Activated B cell treated with CpG ODN at 0.5 μM for 24 hours (primary cell): ENCODE measurements at regions not wholly inside any gene's neighbourhood (a gene's known extent, or its start where the extent isn't known, plus 50 kb on each side); places are given as distances from the start of the nearest gene placed in this dataset.
"Not testable (repeated sequence)": the region's sequence is repeated elsewhere in the genome, so short reads cannot be mapped to it uniquely, and the experiment has no call there.

ENCODE experiments used
- ATAC-seq: fragments of 200-7000 bp; cut with Tn5 transposase; one replicate; pipeline ENCODE4 v1.10.0; 2021; ENCODE audit warnings: low read depth, mild to moderate bottlenecking, moderate library complexity
- CTCF ChIA-PET: fragments of 350-600 bp; sonication (Branson Sonifier 250); formaldehyde crosslinking; loops from one replicate; lab custom pipeline; 2021; ENCODE audit warnings: antibody characterized with exemption; lab: Charles Lee
- POLR2A ChIA-PET: fragments of 350-600 bp; sonication (Branson Sonifier 250); formaldehyde crosslinking; loops from one replicate; lab custom pipeline; 2021; ENCODE audit warnings: antibody characterized with exemption; lab: Charles Lee
- DNase-seq: peaks from one replicate; pipeline ENCODE4 v3.0.0; 2022
- H3K27ac Mint-ChIP-seq: one replicate; pipeline ENCODE4 v1.8.0; 2020; ENCODE audit warnings: mixed read lengths
- H3K27me3 Mint-ChIP-seq: one replicate; pipeline ENCODE4 v1.8.0; 2021; ENCODE audit warnings: mixed read lengths
- H3K36me3 Mint-ChIP-seq: one replicate; pipeline ENCODE4 v1.8.0; 2021; ENCODE audit warnings: low read depth, mixed read lengths
- H3K4me1 Mint-ChIP-seq: one replicate; pipeline ENCODE4 v1.8.0; 2021; ENCODE audit warnings: mixed read lengths
- H3K4me3 Mint-ChIP-seq: one replicate; pipeline ENCODE4 v1.8.0; 2020; ENCODE audit warnings: mild to moderate bottlenecking, mixed read lengths
- H3K9me3 Mint-ChIP-seq: one replicate; pipeline ENCODE4 v1.8.0; 2020; ENCODE audit warnings: mixed read lengths
- CTCF ChIP-seq: fragments of 200-600 bp; IDR thresholded peaks from one replicate; pipeline ENCODE4 v1.8.0; 2022; ENCODE audit warnings: antibody characterized with exemption, mild to moderate bottlenecking
- intact Hi-C: fragments of 100-400 bp; cut with micrococcal nuclease; formaldehyde crosslinking; loops from one replicate; pipeline ENCODE4 v1.15.1; 2024

DNA sequence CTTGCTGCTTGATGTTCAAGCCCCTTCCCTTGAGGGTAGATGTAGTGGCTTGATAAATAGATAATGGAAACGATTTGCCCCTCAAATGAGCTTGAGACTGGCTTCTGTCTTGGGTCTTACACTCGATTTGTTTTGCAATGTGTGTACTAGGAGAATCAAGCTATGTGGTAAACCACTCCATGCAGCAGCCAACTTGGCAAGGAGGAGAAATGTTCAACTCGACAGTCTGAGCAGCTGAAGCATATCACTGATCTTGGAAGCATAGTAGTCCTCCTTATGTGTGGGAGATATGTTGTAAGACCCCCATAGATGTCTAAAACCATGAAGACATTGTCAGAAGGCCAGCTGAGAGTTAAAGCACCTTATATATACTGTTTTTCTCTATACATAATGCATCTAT is 125.3 kb downstream of the CCNG2 start:
- Mint-ChIP-seq H3K4me3 (no peak overlapping the region), H3K27ac (no peak overlapping the region), H3K27me3 (no peaks in the 10 kb centered on the region), H3K9me3 (no peaks in the 10 kb centered on the region), H3K4me1 (no peaks in the 10 kb centered on the region), H3K36me3 (no peaks in the 10 kb centered on the region)
- TF ChIP-seq CTCF = no peak
- DNase-seq = no peak
- intact Hi-C loops = no loop called here
- POLR2A ChIA-PET = no interaction called here
- no peak for ATAC-seq
- CTCF ChIA-PET = no interaction called here

- no peaks in the 10 kb centered on the region for H3K4me1 Mint-ChIP-seq
Measured at GRCh38 chr4:77284036-77284435, 127.0 kb downstream of the CCNG2 start.

GRCh38 chr4:77286906-77287305 is 129.9 kb downstream of the CCNG2 start:
- no peaks in the 10 kb centered on the region for H3K36me3 Mint-ChIP-seq
- intact Hi-C loops = no loop called here
- H3K27ac Mint-ChIP-seq = no peak overlapping the region
- no peak for DNase-seq
- no peak overlapping the region for H3K4me3 Mint-ChIP-seq
- no peak for ATAC-seq
- ChIA-PET CTCF (no interaction called here), POLR2A (no interaction called here)
- no peak for TF ChIP-seq CTCF
- H3K4me1 Mint-ChIP-seq = no peaks in the 10 kb centered on the region
- H3K9me3 Mint-ChIP-seq = no peaks in the 10 kb centered on the region
- peaks cover 2% of the 10 kb centered on the region for H3K27me3 Mint-ChIP-seq

More at GRCh38 chr4:77284036-77284435, 127.0 kb downstream of the CCNG2 start:
- H3K27ac Mint-ChIP-seq = no peak overlapping the region
- no peak for DNase-seq
- H3K9me3 Mint-ChIP-seq = no peaks in the 10 kb centered on the region
- no peaks in the 10 kb centered on the region for H3K27me3 Mint-ChIP-seq
- ChIA-PET CTCF (interaction anchor here (0.8 kb wide), 1 partner anchor 9 kb away, joined by 3 read pairs; no protein-coding TSS in a partner anchor), POLR2A (no interaction called here)
- no peaks in the 10 kb centered on the region for H3K36me3 Mint-ChIP-seq
- no peak for TF ChIP-seq CTCF
- ATAC-seq = no peak
- H3K4me3 Mint-ChIP-seq = no peak overlapping the region
- intact Hi-C loops = no loop called here

- DNase-seq = no peak
- Mint-ChIP-seq H3K27ac (no peak overlapping the region), H3K9me3 (peaks cover 2% of the 10 kb centered on the region), H3K4me3 (no peak overlapping the region), H3K27me3 (peaks cover 4% of the 10 kb centered on the region), H3K36me3 (no peaks in the 10 kb centered on the region), H3K4me1 (no peaks in the 10 kb centered on the region)
- ATAC-seq = no peak
- intact Hi-C loops = no loop called here
- CTCF ChIA-PET = interaction anchor here (1.0 to 1.6 kb wide), 2 partner anchors 9 to 11 kb away, joined by 3 to 7 read pairs; no protein-coding TSS in a partner anchor
- no peak for TF ChIP-seq CTCF
- POLR2A ChIA-PET = no interaction called here
Measured at GRCh38 chr4:77293426-77293825, 136.4 kb downstream of the CCNG2 start.

GRCh38 chr4:77300996-77301395 is 144.0 kb downstream of the CCNG2 start:
- DNase-seq, CTCF ChIA-PET: not testable (repeated sequence)

GRCh38 chr4:77305766-77306165 is 148.8 kb downstream of the CCNG2 start:
- POLR2A ChIA-PET = no interaction called here
- CTCF ChIA-PET = interaction anchor here (1.1 kb wide), 1 partner anchor 52 kb away, joined by 3 read pairs; no protein-coding TSS in a partner anchor
- DNase-seq = no peak
- Mint-ChIP-seq H3K27ac (no peak overlapping the region), H3K9me3 (peaks cover 2% of the 10 kb centered on the region), H3K36me3 (no peaks in the 10 kb centered on the region), H3K4me3 (no peak overlapping the region), H3K4me1 (no peaks in the 10 kb centered on the region), H3K27me3 (peaks cover under 1% of the 10 kb centered on the region)
- no peak for ATAC-seq
- no peak for TF ChIP-seq CTCF
- intact Hi-C loops = loop anchor here (5.0 kb wide), 1 partner anchor 793 kb away; no protein-coding TSS in a partner anchor

More at GRCh38 chr4:77300996-77301395, 144.0 kb downstream of the CCNG2 start:
- H3K27ac Mint-ChIP-seq, H3K4me3 Mint-ChIP-seq, intact Hi-C loops, H3K36me3 Mint-ChIP-seq, H3K27me3 Mint-ChIP-seq, POLR2A ChIA-PET, H3K9me3 Mint-ChIP-seq, ATAC-seq, H3K4me1 Mint-ChIP-seq: not testable (repeated sequence)
